Activated naive CD8-positive, alpha-beta T cell treated with anti-CD3 and anti-CD28 coated beads, Interleukin-2, amount 10 ng/mL, durations not matched to agents 7 days and 5 days (primary cell): ENCODE measurements at regions not wholly inside any gene's neighbourhood (a gene's known extent, or its start where the extent isn't known, plus 50 kb on each side); places are given as distances from the start of the nearest gene placed in this dataset.

Source experiments
- ATAC-seq: fragments of 150-1000 bp; cut with Tn5 transposase; one replicate; pipeline ENCODE4 v1.10.0; 2021; ENCODE audit warnings: low read depth, moderate library complexity
- POLR2A ChIA-PET: fragments of 350-600 bp; sonication (Branson Sonifier 250); formaldehyde crosslinking; loops from one replicate; lab custom pipeline; 2021; ENCODE audit warnings: antibody characterized with exemption; lab: Charles Lee
- DNase-seq: peaks from one replicate; pipeline ENCODE4 v3.0.0; 2021
- H3K27ac Mint-ChIP-seq: one replicate; pipeline ENCODE4 v1.8.0; 2022; ENCODE audit warnings: mild to moderate bottlenecking, mixed read lengths
- H3K27me3 Mint-ChIP-seq: one replicate; pipeline ENCODE4 v1.8.0; 2022; ENCODE audit warnings: mild to moderate bottlenecking, moderate library complexity, mixed read lengths
- H3K36me3 Mint-ChIP-seq: one replicate; pipeline ENCODE4 v1.8.0; 2021; ENCODE audit warnings: mild to moderate bottlenecking, mixed read lengths
- H3K4me1 Mint-ChIP-seq: one replicate; pipeline ENCODE4 v1.8.0; 2021; ENCODE audit warnings: mixed read lengths
- H3K4me3 Mint-ChIP-seq: one replicate; pipeline ENCODE4 v1.8.0; 2022; ENCODE audit warnings: mild to moderate bottlenecking, moderate library complexity, mixed read lengths
- H3K9me3 Mint-ChIP-seq: one replicate; pipeline ENCODE4 v1.8.0; 2021; ENCODE audit warnings: mixed read lengths

DNA sequence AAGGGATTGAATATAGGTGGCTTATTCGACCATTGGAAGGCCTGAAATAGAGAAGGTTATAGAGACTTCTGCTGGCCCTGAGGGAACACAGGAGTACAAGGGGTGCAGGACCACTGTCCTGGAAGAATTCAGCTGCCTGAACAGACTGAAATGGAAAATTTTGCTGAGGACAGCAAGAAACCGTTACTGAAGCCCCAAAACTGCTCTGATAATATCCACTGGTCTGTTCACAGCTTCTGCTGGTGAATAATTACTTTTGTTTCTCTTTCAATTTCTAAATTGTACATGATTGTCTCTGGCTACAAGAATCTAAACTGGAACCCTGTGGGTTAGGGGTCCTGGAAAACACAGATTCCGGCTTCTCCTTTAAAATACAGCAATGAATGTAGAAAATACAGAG lies 218.5 kb upstream of the CDH12 start:
- Mint-ChIP-seq H3K27me3 (peaks cover 2% of the 10 kb centered on the region), H3K4me1 (no peaks in the 10 kb centered on the region), H3K36me3 (no peaks in the 10 kb centered on the region), H3K9me3 (no peaks in the 10 kb centered on the region), H3K4me3 (no peak overlapping the region), H3K27ac (no peak overlapping the region)
- POLR2A ChIA-PET: no interaction called here
- DNase-seq (no peak), ATAC-seq (no peak)

DNA sequence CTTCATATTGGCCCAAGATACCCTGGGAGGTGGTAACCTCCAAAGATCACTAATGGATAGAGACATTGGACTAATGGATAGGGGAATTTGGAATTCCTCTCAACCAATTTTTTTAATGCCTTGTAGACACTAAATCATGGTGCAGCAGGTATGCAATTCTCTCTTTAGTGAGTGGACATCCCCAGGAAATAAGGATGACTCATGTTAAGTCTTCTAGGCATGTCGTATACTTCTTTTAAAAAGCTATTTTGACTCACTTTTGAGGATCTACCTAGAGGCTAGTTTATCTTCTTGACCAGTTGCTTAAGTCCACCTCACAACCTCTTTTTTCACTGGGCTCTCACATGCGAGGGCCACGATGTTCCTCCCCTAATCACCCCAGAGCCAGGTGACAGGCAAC lies 211.6 kb upstream of the CDH12 start:
- Mint-ChIP-seq H3K9me3 (peaks cover 2% of the 10 kb centered on the region), H3K4me3 (no peak overlapping the region), H3K36me3 (no peaks in the 10 kb centered on the region), H3K27me3 (peaks cover 2% of the 10 kb centered on the region), H3K4me1 (no peaks in the 10 kb centered on the region), H3K27ac (no peak overlapping the region)
- POLR2A ChIA-PET: no interaction called here
- no peak for ATAC-seq
- no peak for DNase-seq

DNA sequence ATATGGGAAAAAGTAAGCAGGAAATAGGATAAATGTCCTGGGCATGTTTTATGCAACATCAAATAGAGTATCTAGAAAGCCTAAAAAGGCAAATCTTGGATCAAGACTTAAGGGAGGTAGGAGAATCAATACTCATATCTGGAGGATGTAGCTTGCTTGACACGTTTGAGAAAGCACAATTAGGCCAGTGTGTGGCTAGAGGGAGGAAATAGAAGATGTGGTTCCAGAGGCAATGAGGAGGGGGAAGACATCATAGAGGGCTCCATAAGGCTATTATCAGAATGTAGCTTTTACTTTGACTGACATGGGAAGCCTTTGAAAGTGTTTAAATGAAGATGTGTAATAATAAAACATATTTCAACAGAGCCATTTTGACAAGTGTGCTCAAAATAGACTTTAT lies 200.7 kb upstream of the CDH12 start:
- POLR2A ChIA-PET: no interaction called here

DNA sequence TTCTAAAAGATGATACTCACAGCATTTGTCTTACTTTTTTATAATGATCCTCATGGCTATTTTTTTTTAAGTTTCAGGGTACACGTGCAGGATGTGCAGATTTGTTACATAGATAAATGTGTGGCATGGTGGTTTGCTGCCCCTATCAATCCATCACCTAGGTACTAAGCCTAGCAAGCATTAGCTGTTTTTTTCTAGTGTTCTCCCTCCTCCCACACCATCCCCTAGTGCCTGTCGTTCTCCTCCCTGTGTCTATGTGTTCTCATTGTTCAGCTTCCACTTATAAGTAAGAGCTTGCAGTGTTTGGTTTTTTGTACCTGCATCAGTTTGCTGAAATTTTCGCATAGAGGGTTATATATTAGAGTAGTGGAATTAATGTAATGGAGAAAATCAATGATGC lies 189.1 kb upstream of the CDH12 start:
- H3K27ac Mint-ChIP-seq: no peak overlapping the region
- H3K9me3 Mint-ChIP-seq: peaks cover 4% of the 10 kb centered on the region
- POLR2A ChIA-PET: no interaction called here
- no peaks in the 10 kb centered on the region for H3K4me1 Mint-ChIP-seq
- no peak for ATAC-seq
- no peaks in the 10 kb centered on the region for H3K36me3 Mint-ChIP-seq
- H3K4me3 Mint-ChIP-seq: no peak overlapping the region
- H3K27me3 Mint-ChIP-seq: no peaks in the 10 kb centered on the region
- DNase-seq: no peak

More for the DNA sequence above, 200.7 kb upstream of the CDH12 start:
- Mint-ChIP-seq H3K4me3 (no peak overlapping the region), H3K9me3 (no peaks in the 10 kb centered on the region), H3K4me1 (no peaks in the 10 kb centered on the region), H3K36me3 (no peaks in the 10 kb centered on the region), H3K27me3 (no peaks in the 10 kb centered on the region), H3K27ac (no peak overlapping the region)
- DNase-seq (no peak), ATAC-seq (no peak)

GRCh38 chr5:23035555-23036090 lies 182.5 kb upstream of the CDH12 start:
- ATAC-seq (no peak), DNase-seq (no peak)
- H3K27ac Mint-ChIP-seq: no peak overlapping the region
- no peak overlapping the region for H3K4me3 Mint-ChIP-seq
- no peaks in the 10 kb centered on the region for H3K36me3 Mint-ChIP-seq
- no peaks in the 10 kb centered on the region for H3K4me1 Mint-ChIP-seq
- H3K9me3 Mint-ChIP-seq: peaks cover 5% of the 10 kb centered on the region
- no peaks in the 10 kb centered on the region for H3K27me3 Mint-ChIP-seq
- POLR2A ChIA-PET: no interaction called here

- Mint-ChIP-seq H3K36me3 (no peaks in the 10 kb centered on the region), H3K4me3 (no peak overlapping the region), H3K4me1 (no peaks in the 10 kb centered on the region), H3K27ac (no peak overlapping the region), H3K27me3 (no peaks in the 10 kb centered on the region), H3K9me3 (peaks cover 3% of the 10 kb centered on the region)
- no peak for ATAC-seq
- POLR2A ChIA-PET: no interaction called here
- no peak for DNase-seq
These were observed 180.7 kb upstream of the CDH12 start for GRCh38 chr5:23033864-23034263.

DNA sequence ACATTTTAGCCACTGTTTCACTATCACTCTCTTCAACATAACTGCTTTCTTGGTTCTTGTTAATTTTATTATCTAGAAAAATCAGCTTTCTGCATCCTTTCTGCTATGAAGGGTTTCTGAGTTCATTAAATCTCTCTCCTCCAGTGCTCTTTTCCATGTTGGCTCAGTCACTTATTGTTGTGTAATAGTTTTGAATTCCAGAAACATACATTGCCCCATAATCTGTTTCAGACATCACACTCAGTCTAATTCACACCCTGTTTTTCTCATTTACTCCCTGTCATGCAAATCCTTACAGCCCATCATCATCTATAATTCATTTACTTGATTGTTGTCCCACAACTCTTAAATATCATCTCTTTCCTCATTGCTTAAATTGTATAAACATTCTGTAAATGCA lies 176.1 kb upstream of the CDH12 start:
- Mint-ChIP-seq H3K9me3 (no peaks in the 10 kb centered on the region), H3K4me3 (no peak overlapping the region), H3K27ac (no peak overlapping the region), H3K36me3 (no peaks in the 10 kb centered on the region), H3K4me1 (no peaks in the 10 kb centered on the region), H3K27me3 (no peaks in the 10 kb centered on the region)
- POLR2A ChIA-PET: no interaction called here
- no peak for DNase-seq
- ATAC-seq: no peak

GRCh38 chr5:23028445-23029021 lies 175.4 kb upstream of the CDH12 start:
- H3K27me3 Mint-ChIP-seq: no peaks in the 10 kb centered on the region
- ATAC-seq (no peak), DNase-seq (no peak)
- H3K9me3 Mint-ChIP-seq: no peaks in the 10 kb centered on the region
- no peak overlapping the region for H3K27ac Mint-ChIP-seq
- no peak overlapping the region for H3K4me3 Mint-ChIP-seq
- no peaks in the 10 kb centered on the region for H3K36me3 Mint-ChIP-seq
- POLR2A ChIA-PET: no interaction called here
- no peaks in the 10 kb centered on the region for H3K4me1 Mint-ChIP-seq

DNA sequence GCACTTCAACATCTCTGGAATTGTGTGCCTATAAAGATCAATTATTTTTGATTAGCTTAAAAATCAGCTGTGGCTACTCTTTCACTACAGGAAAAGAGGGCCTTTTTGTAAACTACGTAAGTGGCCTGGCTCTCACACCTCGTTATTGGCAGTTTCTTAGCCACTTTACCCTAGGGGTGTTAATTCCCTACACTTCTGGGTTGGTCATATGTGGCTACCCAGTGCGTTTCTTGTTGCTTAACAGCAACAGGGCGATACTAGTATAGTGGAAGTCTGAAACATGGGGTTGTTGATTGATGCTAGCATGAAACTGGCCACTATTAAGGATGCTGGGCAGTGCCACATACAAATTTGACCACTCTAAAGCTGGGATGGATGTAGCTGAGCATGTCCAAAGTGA lies 174.7 kb upstream of the CDH12 start:
- Mint-ChIP-seq H3K27ac (no peak overlapping the region), H3K27me3 (no peaks in the 10 kb centered on the region), H3K36me3 (no peaks in the 10 kb centered on the region), H3K4me3 (no peak overlapping the region), H3K4me1 (no peaks in the 10 kb centered on the region), H3K9me3 (no peaks in the 10 kb centered on the region)
- ATAC-seq (no peak), DNase-seq (no peak)
- POLR2A ChIA-PET: no interaction called here

GRCh38 chr5:23027331-23027730 lies 174.2 kb upstream of the CDH12 start:
- no peaks in the 10 kb centered on the region for H3K27me3 Mint-ChIP-seq
- no peak for DNase-seq
- no peak overlapping the region for H3K4me3 Mint-ChIP-seq
- no peaks in the 10 kb centered on the region for H3K4me1 Mint-ChIP-seq
- H3K36me3 Mint-ChIP-seq: no peaks in the 10 kb centered on the region
- POLR2A ChIA-PET: no interaction called here
- H3K9me3 Mint-ChIP-seq: peaks cover under 1% of the 10 kb centered on the region
- no peak overlapping the region for H3K27ac Mint-ChIP-seq
- ATAC-seq: no peak

DNA sequence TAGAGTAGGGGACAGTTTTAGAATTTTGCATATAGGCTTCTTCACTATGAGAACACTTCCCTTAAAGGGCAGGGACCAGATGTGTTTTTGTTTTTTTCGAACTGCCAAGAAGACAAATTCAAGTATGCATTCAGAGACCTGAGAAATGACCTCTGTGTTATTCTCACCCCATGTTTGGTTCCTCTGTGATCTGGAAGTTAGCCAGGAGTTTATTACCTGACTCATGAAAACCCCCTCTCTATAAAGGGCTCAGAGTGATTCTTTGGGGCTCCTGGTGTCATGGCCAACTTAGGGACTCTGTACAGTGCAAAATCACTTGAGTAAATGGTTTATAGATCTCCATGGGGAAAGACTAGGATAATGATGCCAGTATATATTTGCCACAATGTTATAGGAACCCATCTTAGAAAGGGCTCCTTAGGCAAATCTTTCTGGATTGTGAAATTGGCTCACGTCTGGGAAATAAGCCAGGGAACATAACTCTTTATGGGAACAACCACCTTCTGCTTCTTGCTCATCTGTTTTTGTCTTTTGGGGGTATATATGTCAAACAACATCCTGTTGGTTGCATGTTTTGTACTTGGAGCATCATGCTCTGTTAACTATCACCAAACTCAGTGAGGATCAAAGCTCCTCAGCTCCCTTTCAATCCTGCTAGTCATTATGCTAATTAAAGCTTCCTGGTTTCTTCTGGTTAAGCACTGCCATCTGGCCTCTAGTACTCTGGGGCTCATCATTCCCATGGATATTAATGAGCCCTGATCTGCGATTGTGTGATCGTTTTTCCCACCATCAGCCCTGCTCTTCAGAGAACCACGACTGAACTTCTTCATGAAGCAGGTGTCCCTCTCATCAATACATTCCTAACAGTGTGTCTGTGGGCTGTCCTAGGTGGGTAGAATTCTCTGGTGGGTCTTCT lies 173.4 kb upstream of the CDH12 start:
- peaks cover 3% of the 10 kb centered on the region for H3K9me3 Mint-ChIP-seq
- no peaks in the 10 kb centered on the region for H3K27me3 Mint-ChIP-seq
- no peak for DNase-seq
- H3K36me3 Mint-ChIP-seq: no peaks in the 10 kb centered on the region
- no peak overlapping the region for H3K4me3 Mint-ChIP-seq
- H3K4me1 Mint-ChIP-seq: no peaks in the 10 kb centered on the region
- POLR2A ChIA-PET: no interaction called here
- no peak for ATAC-seq
- H3K27ac Mint-ChIP-seq: no peak overlapping the region

DNA sequence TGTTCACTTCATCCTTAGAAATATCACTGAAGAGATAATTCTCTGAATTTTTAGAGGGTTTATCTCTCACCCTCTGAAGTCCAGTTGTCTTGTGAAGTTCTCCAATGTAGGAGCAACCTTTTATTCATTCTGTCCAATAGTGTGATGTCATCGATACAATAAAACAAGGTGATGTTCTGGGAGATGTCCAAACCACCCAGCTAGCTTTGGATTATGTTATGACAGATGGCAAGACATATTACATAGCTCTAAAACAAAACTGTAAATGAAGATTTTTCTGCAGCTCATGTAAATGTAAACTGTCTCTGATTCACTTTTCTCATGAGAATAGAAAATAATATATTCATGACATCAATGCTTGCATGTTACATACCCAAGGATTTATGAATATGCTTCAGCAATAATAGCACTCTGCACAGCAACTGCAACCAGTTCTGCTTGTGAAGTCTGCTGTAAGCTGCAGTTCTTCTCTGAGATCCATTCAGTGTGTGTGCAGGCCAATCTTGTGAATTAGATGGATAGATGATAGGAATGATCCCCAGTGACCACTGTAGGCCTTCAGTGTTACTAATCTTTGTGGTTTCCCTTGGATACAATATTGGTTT lies 172.6 kb upstream of the CDH12 start:
- H3K4me1 Mint-ChIP-seq: no peaks in the 10 kb centered on the region
- no peaks in the 10 kb centered on the region for H3K27me3 Mint-ChIP-seq
- no peak overlapping the region for H3K4me3 Mint-ChIP-seq
- no peaks in the 10 kb centered on the region for H3K36me3 Mint-ChIP-seq
- no peak for ATAC-seq
- H3K27ac Mint-ChIP-seq: no peak overlapping the region
- peaks cover 3% of the 10 kb centered on the region for H3K9me3 Mint-ChIP-seq
- POLR2A ChIA-PET: no interaction called here
- no peak for DNase-seq

DNA sequence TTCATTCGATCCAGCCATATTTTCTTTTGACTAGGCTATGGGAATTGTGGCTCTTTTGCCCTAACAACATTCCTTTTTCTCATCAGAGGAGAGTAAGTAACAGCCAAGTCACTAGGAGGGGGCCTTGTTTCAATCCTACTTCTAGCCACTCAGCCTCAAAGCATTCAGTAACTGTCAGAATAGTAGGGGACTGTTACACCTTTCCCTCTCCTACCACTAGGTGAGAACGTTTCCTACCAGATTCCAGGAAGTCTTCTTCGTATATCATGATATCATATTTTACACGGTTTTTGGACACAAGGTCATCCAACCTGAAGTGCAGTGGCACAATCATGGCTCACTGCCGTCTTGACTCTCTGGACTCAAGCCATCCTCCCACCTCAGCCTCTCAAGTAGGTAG lies 171.3 kb upstream of the CDH12 start:
- no peak overlapping the region for H3K4me3 Mint-ChIP-seq
- DNase-seq: no peak
- POLR2A ChIA-PET: no interaction called here
- ATAC-seq: no peak
- no peaks in the 10 kb centered on the region for H3K4me1 Mint-ChIP-seq
- no peaks in the 10 kb centered on the region for H3K36me3 Mint-ChIP-seq
- H3K9me3 Mint-ChIP-seq: peaks cover 3% of the 10 kb centered on the region
- no peak overlapping the region for H3K27ac Mint-ChIP-seq
- H3K27me3 Mint-ChIP-seq: no peaks in the 10 kb centered on the region

- ATAC-seq (no peak), DNase-seq (no peak)
- no peaks in the 10 kb centered on the region for H3K36me3 Mint-ChIP-seq
- H3K4me1 Mint-ChIP-seq: peaks cover 1% of the 10 kb centered on the region
- H3K27ac Mint-ChIP-seq: no peak overlapping the region
- POLR2A ChIA-PET: no interaction called here
- no peaks in the 10 kb centered on the region for H3K9me3 Mint-ChIP-seq
- H3K4me3 Mint-ChIP-seq: no peak overlapping the region
- no peaks in the 10 kb centered on the region for H3K27me3 Mint-ChIP-seq
These were observed 161.7 kb upstream of the CDH12 start for GRCh38 chr5:23014825-23015224.
